GM21447 (cell line): ENCODE measurements at regions not wholly inside any gene's neighbourhood (a gene's known extent, or its start where the extent isn't known, plus 50 kb on each side); places are given as distances from the start of the nearest gene placed in this dataset.
"Not testable (repeated sequence)": the region's sequence is repeated elsewhere in the genome, so short reads cannot be mapped to it uniquely, and the experiment has no call there.

Experiments used
- ATAC-seq: cut with Tn5 transposase; IDR thresholded peaks from one replicate; pipeline ENCODE4 v1.9.1; 2021; ENCODE audit not compliant: unreplicated experiment

DNA sequence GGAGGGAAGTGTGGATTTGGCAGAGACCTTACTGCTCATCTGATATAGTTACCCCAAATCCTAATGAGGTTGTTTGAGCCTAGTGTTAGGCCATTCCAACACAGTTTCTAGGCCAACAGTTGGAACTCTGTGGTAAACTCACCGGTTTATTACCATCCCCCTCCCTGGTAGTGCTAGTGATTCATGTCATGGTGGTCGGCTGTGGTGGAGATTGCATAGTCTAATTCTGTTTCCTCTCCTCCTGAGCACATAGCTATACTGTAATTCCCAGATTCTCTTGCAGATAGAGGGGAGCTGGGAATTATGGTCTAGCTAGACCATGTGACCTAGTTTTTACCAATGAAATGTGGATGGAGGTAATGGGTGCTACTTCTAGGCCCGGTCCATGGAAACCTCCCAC, 123.7 kb upstream of the KIF26B start:
- no peak for ATAC-seq

DNA sequence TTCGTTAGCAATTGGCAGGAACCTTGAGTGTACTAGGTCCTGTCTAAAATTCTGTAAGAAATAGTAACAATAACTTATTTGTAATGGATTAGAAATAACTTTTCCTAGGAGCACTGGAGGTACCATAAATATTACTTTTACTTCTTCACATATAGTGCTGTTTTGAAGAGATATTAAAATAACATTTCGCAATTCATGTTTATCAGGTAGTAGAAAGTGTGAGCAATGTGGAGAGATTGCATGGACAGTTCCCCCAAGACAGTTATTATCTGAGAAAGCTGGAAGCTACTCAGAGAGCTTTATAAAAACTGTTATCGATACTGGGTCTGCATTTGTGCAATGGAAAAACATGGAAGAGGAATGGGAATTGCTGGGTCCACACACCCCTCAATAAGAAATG, 128.5 kb upstream of the KIF26B start:
- ATAC-seq: no peak

GRCh38 chr1:245025525-245025924, 129.3 kb upstream of the KIF26B start:
- ATAC-seq: no peak

DNA sequence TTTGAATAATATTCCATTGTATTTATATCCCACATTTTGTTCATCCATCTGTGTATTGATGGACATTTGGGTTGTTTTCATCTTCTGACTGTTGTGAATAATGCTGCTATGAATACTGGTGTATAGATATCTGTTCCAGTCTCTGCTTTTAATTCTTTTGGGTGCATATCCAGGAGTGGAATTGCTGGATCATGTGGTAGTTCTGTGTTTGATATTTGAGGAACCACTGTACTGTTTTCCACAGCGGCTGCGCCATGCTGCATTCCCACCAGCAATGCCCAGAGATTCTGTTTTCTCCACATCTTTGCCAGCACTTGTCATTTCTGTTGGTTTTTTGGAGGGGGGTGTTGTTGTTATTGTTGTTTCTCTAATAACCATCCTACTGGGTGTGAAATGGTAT, 131.6 kb upstream of the KIF26B start:
- ATAC-seq: no peak

GRCh38 chr1:245019910-245020486, 134.8 kb upstream of the KIF26B start:
- ATAC-seq: peak; percentile 80

DNA sequence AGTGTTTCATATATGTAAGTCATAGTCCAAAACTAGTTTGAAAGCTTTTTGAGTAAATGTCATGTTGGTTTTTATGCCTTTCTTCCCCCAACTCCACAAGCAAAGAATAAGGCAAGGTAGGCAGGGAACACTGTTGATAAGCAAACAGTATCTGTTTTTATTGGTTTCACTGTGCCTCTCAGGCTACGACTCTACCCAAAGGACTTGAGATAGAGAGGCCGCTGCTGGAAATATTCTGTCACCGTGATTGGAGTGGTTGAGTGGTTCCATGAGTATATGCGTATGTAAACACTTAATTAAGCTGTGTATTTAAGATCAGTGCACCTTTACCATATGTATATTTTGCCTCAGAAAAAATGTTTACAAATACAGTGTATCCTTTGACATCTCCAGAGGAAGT, 138.1 kb upstream of the KIF26B start:
- no peak for ATAC-seq

- no peak for ATAC-seq
Observed at GRCh38 chr1:245015031-245015430, 139.8 kb upstream of the KIF26B start.

DNA sequence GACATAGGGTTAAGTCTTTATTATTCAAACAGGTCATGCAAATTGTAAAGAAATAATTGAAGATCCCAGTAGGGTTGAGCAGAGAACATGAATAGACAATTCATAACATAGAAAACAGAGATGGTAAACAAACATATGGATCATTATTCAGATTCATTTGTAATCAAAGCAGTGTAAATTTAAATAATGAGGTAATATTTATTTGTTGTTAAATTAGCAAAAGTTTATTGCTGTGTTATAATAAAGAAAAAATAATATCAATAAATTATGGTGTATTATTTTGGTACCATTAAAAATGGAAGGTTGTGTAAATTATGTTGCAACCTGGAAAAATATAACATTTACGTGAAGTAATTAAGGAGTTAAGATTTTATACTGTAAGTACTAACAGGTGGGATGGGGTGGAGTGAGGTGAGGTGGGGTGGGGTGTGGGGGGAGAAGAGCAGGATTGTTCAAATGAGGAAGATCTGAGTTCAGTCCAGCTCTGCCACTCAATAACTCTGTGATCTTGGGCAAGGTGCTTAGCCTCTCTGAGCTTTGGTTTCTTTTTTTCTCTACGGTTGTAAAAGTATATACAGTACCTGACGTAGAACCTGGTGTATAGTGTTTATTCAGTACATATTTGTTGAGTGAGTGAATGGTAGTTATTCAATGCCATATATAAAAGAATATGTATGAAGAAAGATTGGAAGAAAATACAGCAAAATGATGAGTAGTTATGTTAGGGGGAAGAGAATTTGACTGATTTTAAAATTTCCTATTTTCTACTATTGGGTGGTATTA, 140.3 kb upstream of the KIF26B start:
- ATAC-seq: no peak

DNA sequence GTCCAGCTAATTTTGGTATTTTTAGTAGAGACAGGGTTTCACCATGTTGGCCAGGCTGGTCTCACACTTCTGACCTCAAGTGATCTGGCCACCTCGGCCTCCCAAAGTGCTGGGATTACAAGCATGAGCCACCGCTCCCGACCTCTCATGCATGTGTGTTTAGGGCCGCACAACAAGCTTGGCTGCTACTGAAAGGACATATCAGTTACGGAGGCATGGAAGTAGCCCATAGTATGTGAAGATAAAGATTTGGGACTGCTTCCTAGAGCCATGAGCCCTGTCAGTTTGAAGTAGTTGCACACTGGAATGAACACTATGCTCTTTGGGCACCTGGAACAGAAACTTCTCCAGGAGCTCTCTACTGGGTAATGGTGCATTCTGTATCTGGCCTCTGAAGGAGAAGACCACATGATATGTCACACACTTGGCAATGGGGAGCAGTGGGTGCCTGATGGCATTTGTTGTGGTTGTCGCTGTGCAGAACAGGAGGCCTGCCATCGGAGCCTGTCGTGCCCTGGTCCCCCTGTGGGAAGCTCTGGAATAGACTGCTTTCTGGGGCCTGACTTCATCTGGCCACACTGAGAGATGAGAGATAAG, 144.7 kb upstream of the KIF26B start:
- ATAC-seq: no peak

- ATAC-seq: no peak
Observed at GRCh38 chr1:245008761-245009160, 144.4 kb upstream of the HNRNPU start.

- no peak for ATAC-seq
Observed at GRCh38 chr1:245007852-245008251, 143.5 kb upstream of the HNRNPU start.

DNA sequence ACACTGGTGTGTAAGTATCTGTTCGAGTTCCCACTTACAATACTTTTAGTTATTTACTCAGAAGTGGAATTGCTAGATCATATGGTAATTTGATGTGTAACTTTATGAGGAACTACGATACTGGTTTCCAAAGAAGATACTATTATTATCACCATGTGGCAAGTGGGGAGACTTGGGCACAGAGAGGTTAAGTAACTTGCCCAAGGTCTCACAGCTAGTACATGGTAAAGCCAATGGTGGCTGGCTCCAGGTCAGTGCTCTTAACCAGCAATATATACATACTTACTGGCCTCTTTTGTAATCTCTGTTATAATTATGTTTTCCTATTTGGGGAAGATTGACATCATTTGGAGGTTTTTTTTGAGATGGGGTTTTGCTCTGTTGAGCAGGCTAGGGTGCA, 138.9 kb upstream of the HNRNPU start:
- ATAC-seq: no peak

DNA sequence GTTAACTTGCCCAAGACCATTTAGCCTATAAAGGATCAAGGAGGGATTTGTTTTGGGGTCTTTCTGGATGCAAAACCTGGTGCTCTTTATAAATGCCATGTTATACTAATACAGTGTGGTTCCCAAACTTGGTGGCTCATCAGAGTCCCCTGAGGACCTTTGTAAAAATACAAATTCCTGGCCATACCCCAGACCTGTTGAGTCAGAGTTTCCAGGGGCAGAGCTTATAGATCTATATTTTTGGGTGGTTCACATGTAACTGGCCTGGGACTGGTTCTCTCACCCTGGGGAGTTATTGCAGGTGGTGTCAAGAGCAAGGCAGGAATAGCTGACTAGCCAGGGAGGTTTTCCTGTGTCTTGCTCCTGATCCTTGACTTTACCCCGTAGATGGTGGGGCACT, 136.9 kb upstream of the HNRNPU start:
- ATAC-seq: no peak

GRCh38 chr1:245000872-245001188, 136.5 kb upstream of the HNRNPU start:
- ATAC-seq: no peak

DNA sequence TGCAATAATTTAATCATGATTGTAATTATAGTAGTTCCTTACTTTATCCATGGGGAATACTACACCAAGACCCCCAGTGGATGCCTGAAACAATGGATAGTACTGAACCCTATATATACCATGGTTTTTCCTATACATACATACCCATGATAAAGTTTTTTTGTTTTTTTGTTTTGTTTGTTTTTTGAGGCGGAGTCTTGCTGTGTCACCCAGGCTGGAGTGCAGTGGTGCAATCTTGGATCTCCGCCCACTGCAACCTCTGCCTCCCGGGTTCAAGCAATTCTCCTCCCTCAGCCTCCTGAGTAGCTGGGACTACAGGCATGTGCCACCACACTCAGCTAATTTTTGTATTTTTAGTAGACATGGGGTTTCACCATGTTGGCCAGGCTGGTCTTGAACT, 135.3 kb upstream of the HNRNPU start:
- ATAC-seq: not testable (repeated sequence)

DNA sequence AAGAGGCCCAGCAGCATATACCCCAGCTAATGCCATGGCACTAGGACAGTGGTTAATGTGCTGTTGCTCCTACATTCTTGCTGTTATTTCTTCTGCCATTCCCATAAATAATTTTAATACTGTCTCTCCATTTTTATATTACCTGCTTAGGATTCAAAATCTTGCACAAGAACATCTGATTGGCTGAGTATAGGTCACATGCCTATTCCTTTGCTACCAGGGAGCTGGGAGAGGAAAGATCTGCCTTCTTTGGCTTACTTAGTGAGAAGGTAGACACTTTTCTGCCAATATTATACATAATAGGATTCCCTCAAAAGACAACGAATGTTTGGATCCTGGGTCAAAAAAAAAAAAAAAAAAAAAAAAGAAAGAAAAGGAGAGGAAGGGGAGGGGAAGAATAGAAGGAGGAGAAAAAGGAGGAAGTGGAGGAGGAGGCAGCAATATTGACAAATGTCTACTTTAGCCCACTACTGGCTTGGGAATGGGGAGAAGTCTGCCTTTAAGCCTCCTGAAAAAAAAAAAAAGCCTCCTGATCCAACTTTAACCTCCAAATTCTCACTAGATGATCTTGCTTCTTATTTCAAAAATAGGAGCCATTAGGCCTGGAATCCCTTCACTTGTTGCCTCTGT, 134.5 kb upstream of the HNRNPU start:
- no peak for ATAC-seq

- no peak for ATAC-seq
Observed at GRCh38 chr1:244995602-244996400, 131.5 kb upstream of the HNRNPU start.

GRCh38 chr1:244992833-244993232, 128.5 kb upstream of the HNRNPU start:
- no peak for ATAC-seq

- no peak for ATAC-seq
Observed at GRCh38 chr1:244989813-244990212, 125.5 kb upstream of the HNRNPU start.

GRCh38 chr1:244988521-244988920, 124.2 kb upstream of the HNRNPU start:
- no peak for ATAC-seq

DNA sequence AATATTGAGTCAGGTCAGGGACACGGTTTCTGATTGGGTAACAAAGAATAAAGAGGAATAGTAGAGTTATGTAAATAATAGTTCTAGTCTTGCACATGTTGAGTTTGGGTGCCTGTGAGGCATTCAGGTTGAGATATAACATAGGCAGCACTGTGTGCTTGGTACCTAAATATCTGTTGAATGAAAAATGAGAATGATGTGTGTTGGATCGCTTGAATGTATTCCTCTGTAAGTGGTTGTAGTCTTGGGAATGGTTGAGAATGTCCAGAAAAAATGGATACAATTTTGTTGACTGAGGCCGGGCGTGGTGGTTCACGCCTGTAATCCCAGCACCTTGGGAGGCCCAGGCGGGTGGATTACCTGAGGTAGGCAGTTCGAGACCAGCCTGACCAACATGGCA, 116.3 kb upstream of the HNRNPU start:
- no peak for ATAC-seq
